ENCODE measurements at regions not wholly inside any gene's neighbourhood (a gene's known extent, or its start where the extent isn't known, plus 50 kb on each side); places are given as distances from the start of the nearest gene placed in this dataset.
"Not testable (repeated sequence)": the region's sequence is repeated elsewhere in the genome, so short reads cannot be mapped to it uniquely, and the experiment has no call there.

- no peak for ATAC-seq
- TF ChIP-seq ZFP30 (CRISPR knock-in tag; IDR thresholded peaks at IDR 0.05) (no peak), TOX (CRISPR knock-in tag; IDR thresholded peaks at IDR 0.05; ENCODE audit: borderline replicate concordance) (no peak), ESRRG (CRISPR knock-in tag; IDR thresholded peaks at IDR 0.05) (no peak), ZFP3 (CRISPR knock-in tag; IDR thresholded peaks at IDR 0.05) (no peak), CREB5 (CRISPR knock-in tag; IDR thresholded peaks at IDR 0.05; ENCODE audit: low read depth) (no peak), PATZ1 (CRISPR knock-in tag; IDR thresholded peaks at IDR 0.05; ENCODE audit: borderline replicate concordance) (no peak), ARNTL (CRISPR knock-in tag; IDR thresholded peaks at IDR 0.05; ENCODE audit: borderline replicate concordance, low read depth) (no peak), RARB (CRISPR knock-in tag; IDR thresholded peaks at IDR 0.05) (no peak), ZNF8 (CRISPR knock-in tag; IDR thresholded peaks at IDR 0.05) (no peak), POU6F1 (CRISPR knock-in tag; IDR thresholded peaks at IDR 0.05; ENCODE audit: borderline replicate concordance, low read depth) (no peak), GLIS3 (CRISPR knock-in tag; IDR thresholded peaks at IDR 0.05) (no peak), CSRNP3 (CRISPR knock-in tag; IDR thresholded peaks at IDR 0.05) (no peak)
Measured at GRCh38 chr2:31694444-31694843, 113.7 kb upstream of the SRD5A2 start.

- no peak for ATAC-seq
Measured at GRCh38 chr2:31693882-31694281, 113.1 kb upstream of the SRD5A2 start.

GRCh38 chr2:31688282-31688681 is 107.5 kb upstream of the SRD5A2 start:
- TF ChIP-seq OSR1 (CRISPR knock-in tag; IDR thresholded peaks at IDR 0.05) (no peak), ZNF8 (CRISPR knock-in tag; IDR thresholded peaks at IDR 0.05) (no peak), CREB5 (CRISPR knock-in tag; IDR thresholded peaks at IDR 0.05; ENCODE audit: low read depth) (no peak), POU6F1 (CRISPR knock-in tag; IDR thresholded peaks at IDR 0.05; ENCODE audit: borderline replicate concordance, low read depth) (no peak), ARNTL (CRISPR knock-in tag; IDR thresholded peaks at IDR 0.05; ENCODE audit: borderline replicate concordance, low read depth) (no peak), TCF4 (CRISPR knock-in tag; IDR thresholded peaks at IDR 0.05; ENCODE audit: borderline replicate concordance) (no peak), RARB (CRISPR knock-in tag; IDR thresholded peaks at IDR 0.05) (no peak), ZFP30 (CRISPR knock-in tag; IDR thresholded peaks at IDR 0.05) (no peak), GLIS3 (CRISPR knock-in tag; IDR thresholded peaks at IDR 0.05) (no peak), CSDC2 (CRISPR knock-in tag; IDR thresholded peaks at IDR 0.05) (no peak), TOX (CRISPR knock-in tag; IDR thresholded peaks at IDR 0.05; ENCODE audit: borderline replicate concordance) (no peak), PPARA (CRISPR knock-in tag; IDR thresholded peaks at IDR 0.05; ENCODE audit: borderline replicate concordance) (no peak), TSHZ2 (CRISPR knock-in tag; IDR thresholded peaks at IDR 0.05) (no peak), BACH2 (CRISPR knock-in tag; IDR thresholded peaks at IDR 0.05; ENCODE audit: borderline replicate concordance) (no peak), ZFP3 (CRISPR knock-in tag; IDR thresholded peaks at IDR 0.05) (no peak), ESRRG (CRISPR knock-in tag; IDR thresholded peaks at IDR 0.05) (no peak), CSRNP3 (CRISPR knock-in tag; IDR thresholded peaks at IDR 0.05) (no peak)
- no peak for ATAC-seq

More at GRCh38 chr2:31693882-31694281, 113.1 kb upstream of the SRD5A2 start:
- TF ChIP-seq GLIS3 (CRISPR knock-in tag; IDR thresholded peaks at IDR 0.05) (no peak), ZFP3 (CRISPR knock-in tag; IDR thresholded peaks at IDR 0.05) (no peak)

- ATAC-seq: not testable (repeated sequence)
Measured at GRCh38 chr2:31683506-31683905, 102.8 kb upstream of the SRD5A2 start.

Data from SK-N-SH treated with all-trans-retinoic acid at 6 μM for 48 hours (cell line).